ENCODE measurements at regions not wholly inside any gene's neighbourhood (a gene's known extent, or its start where the extent isn't known, plus 50 kb on each side); places are given as distances from the start of the nearest gene placed in this dataset.
"Not testable (repeated sequence)": the region's sequence is repeated elsewhere in the genome, so short reads cannot be mapped to it uniquely, and the experiment has no call there.

DNA sequence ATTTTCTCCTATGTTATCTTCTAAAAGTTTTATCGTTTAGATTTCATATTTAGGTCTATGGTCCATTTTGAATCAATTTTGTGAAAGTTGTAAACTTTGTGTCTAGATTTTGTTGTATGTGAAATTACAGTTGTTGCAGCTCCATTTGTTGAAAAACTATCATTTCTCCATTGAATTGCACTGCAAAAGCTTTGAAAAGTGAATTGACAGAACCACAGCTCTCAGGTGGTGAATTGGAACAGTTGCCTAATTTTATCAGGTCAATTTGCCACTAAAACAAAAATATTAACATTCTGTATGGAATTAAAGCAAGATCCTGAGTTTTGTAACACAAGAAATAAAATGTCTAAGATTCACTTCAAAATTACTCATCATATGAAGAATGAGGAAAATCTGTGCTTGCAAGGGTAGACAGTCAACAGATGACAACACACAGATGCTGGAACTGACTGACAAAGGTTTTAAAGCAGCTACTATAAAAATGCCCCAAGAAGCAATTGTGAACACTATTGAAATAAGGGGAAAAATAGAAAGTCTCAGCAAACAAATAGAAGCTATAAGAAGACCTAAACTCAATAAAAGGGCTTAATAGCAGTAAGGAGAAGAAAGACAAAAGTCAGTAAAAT, 346.7 kb downstream of the PAX1 start:
- Histone ChIP-seq H3K9me3 (no peaks in the 10 kb centered on the region), H3K36me3 (no peaks in the 10 kb centered on the region), H3K27ac (no peak overlapping the region), H3K4me3 (no peak overlapping the region), H3K27me3 (no peaks in the 10 kb centered on the region), H3K4me1 (no peaks in the 10 kb centered on the region)
- no peak for DNase-seq (ENCODE audit: low spot score)
- TF ChIP-seq, protein P1, sequence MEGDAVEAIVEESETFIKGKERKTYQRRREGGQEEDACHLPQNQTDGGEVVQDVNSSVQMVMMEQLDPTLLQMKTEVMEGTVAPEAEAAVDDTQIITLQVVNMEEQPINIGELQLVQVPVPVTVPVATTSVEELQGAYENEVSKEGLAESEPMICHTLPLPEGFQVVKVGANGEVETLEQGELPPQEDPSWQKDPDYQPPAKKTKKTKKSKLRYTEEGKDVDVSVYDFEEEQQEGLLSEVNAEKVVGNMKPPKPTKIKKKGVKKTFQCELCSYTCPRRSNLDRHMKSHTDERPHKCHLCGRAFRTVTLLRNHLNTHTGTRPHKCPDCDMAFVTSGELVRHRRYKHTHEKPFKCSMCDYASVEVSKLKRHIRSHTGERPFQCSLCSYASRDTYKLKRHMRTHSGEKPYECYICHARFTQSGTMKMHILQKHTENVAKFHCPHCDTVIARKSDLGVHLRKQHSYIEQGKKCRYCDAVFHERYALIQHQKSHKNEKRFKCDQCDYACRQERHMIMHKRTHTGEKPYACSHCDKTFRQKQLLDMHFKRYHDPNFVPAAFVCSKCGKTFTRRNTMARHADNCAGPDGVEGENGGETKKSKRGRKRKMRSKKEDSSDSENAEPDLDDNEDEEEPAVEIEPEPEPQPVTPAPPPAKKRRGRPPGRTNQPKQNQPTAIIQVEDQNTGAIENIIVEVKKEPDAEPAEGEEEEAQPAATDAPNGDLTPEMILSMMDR (IDR thresholded peaks at IDR 0.05), result no peak

DNA sequence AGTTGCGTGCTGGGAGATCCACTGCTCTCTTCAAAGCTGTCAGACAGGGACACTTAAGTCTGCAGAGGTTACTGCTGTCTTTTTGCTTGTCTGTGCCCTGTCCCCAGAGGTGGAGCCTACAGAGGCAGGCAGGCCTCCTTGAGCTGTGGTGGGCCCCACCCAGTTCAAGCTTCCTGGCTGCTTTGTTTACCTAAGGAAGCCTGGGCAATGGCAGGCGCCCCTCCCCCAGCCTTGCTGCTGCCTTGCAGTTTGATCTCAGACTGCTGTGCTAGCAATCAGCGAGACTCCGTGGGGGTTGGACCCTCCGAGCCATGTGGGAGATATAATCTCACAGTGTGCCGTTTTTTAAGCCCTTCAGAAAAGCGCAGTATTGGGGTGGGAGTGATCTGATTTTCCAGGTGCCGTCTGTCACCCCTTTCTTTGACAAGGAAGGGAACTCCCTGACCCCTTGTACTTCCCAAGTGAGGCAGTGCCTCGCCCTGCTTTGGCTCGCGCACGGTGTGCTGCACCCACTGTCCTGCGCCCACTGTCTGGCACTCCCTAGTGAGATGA, 340.6 kb downstream of the PAX1 start:
- not testable (repeated sequence) for H3K4me1 ChIP-seq; H3K4me3 ChIP-seq; H3K27ac ChIP-seq; H3K36me3 ChIP-seq; DNase-seq (ENCODE audit: low spot score); H3K27me3 ChIP-seq; H3K9me3 ChIP-seq

DNA sequence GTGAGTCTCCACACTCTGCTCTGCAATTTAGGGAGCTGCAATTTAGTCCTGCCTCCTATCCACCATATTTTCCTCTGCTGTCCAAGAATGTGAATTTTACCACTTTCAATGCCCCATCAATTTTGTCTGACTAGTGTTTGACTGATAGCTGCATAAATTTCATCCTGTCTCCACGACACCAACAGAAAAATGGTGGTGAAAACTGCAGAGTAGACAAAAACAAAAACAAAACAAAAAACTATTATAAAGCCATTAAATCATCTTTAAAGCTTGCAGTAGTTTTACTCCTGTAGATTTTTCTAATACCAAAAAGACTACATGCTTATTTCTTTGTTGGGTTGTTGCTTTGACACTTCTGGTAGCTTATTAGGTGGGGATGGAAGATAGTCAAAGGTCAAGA, 322.0 kb downstream of the PAX1 start:
- TF ChIP-seq, protein P1 (IDR thresholded peaks at IDR 0.05), result no peak

DNA sequence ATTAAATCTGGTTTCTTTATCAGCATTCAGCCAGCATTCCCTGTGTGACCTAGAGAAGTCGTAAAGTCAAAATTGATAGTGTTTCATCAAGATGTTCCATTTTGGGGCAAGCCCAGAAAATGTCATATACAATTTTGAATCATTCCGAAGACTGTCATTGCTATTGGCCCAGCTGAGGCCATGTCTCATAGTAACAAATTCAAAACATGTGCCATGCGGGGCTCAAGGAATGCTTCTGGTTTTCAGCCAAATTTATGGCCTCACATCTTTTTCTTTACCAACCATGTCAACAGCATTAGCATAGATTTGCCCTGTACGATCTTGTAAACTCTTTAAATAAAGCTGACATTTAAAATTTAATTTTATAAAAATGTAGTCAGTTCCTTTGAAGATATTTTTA, 314.7 kb downstream of the PAX1 start:
- TF ChIP-seq, protein P1 (IDR thresholded peaks at IDR 0.05), result no peak
- Histone ChIP-seq H3K4me1 (no peaks in the 10 kb centered on the region), H3K27me3 (no peaks in the 10 kb centered on the region), H3K27ac (no peak overlapping the region), H3K36me3 (no peaks in the 10 kb centered on the region), H3K4me3 (no peak overlapping the region), H3K9me3 (peaks cover 0 to 1% of the 10 kb centered on the region in 2 donors)
- DNase-seq (ENCODE audit: low spot score), result no peak

More for the DNA sequence above, 322.0 kb downstream of the PAX1 start:
- H3K4me3 ChIP-seq, result no peak overlapping the region
- no peaks in the 10 kb centered on the region for H3K27me3 ChIP-seq
- no peaks in the 10 kb centered on the region for H3K4me1 ChIP-seq
- no peak overlapping the region for H3K27ac ChIP-seq
- H3K36me3 ChIP-seq, result no peaks in the 10 kb centered on the region
- DNase-seq (ENCODE audit: low spot score), result no peak
- peaks cover 0 to 4% of the 10 kb centered on the region in 2 donors for H3K9me3 ChIP-seq

DNA sequence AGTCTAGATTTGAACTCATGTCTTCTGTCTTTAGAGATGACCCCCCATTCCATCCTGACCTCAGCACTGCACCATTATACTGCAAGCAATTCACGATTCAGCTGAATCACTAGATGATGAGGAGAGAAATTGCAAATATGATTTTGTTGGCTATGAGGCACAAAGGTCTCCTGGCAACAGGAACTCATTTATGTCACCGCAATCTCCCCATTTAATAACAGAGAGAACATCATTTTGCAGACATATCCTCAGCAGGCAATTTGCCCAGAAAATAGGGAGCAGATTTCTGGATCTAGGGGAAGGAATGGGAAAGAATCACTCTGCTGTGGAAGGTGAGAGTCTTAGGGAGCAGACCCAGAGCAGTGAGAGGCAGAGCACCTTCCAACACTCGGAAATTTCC, 303.0 kb downstream of the PAX1 start:
- TF ChIP-seq, protein P1 (IDR thresholded peaks at IDR 0.05), result no peak
- Histone ChIP-seq H3K4me1 (no peaks in the 10 kb centered on the region), H3K9me3 (no peaks in the 10 kb centered on the region), H3K27ac (no peak overlapping the region), H3K27me3 (no peaks in the 10 kb centered on the region), H3K36me3 (no peaks in the 10 kb centered on the region), H3K4me3 (no peak overlapping the region)
- DNase-seq (ENCODE audit: low spot score), result no peak

DNA sequence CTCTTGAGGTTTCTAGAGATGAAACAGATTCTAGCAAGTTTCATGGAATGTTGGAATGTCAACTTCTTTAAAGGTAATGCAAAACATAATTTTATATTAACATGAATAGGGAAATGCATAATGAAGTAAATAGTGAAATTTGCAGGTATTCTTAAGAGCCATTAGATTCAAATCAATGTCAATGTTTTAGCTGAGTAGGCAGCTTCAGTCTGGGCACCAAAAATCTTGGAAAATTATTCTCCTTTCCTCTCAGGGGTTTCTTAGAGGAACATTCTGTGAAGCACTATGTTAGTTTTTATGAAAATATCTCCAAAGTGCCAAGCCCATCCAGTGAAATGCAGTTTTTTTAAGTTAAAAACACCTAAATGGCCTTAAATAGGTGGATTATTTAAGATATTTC, 300.8 kb downstream of the PAX1 start:
- H3K36me3 ChIP-seq, result no peaks in the 10 kb centered on the region
- H3K4me1 ChIP-seq, result no peaks in the 10 kb centered on the region
- H3K9me3 ChIP-seq, result no peaks in the 10 kb centered on the region
- no peak for DNase-seq (ENCODE audit: low spot score)
- TF ChIP-seq, protein P1 (IDR thresholded peaks at IDR 0.05), result no peak
- no peaks in the 10 kb centered on the region for H3K27me3 ChIP-seq
- H3K4me3 ChIP-seq, result no peak overlapping the region
- no peak overlapping the region for H3K27ac ChIP-seq
